Large intestine (tissue), 3 donors: ENCODE measurements at regions not wholly inside any gene's neighbourhood (a gene's known extent, or its start where the extent isn't known, plus 50 kb on each side); places are given as distances from the start of the nearest gene placed in this dataset.
"Not testable (repeated sequence)": the region's sequence is repeated elsewhere in the genome, so short reads cannot be mapped to it uniquely, and the experiment has no call there.

ENCODE experiments used
- DNase-seq, 2 donors: peaks; one replicate each; pipeline versions ENCODE4 v3.0.0 to v3.0.0-alpha.2; 2013
- H3K27ac ChIP-seq: one replicate; pipeline ENCODE4 v1.5.1; 2013; ENCODE audit warnings: low read length
- H3K27me3 ChIP-seq: 2 replicates; pipeline ENCODE4 v1.6.1; 2013; ENCODE audit warnings: low read length; ENCODE audit not compliant: control insufficient read depth, insufficient read depth
- H3K36me3 ChIP-seq: 2 replicates; pipeline ENCODE4 v1.6.1; 2013; ENCODE audit warnings: low read length; ENCODE audit not compliant: control insufficient read depth, insufficient read depth
- H3K4me1 ChIP-seq: one replicate; pipeline ENCODE4 v1.6.1; 2013; ENCODE audit warnings: low read length; ENCODE audit not compliant: control insufficient read depth, insufficient read depth
- H3K4me3 ChIP-seq: one replicate; pipeline ENCODE4 v1.5.1; 2013; ENCODE audit warnings: low read length
- H3K9me3 ChIP-seq: one replicate; pipeline ENCODE4 v1.6.1; 2013; ENCODE audit warnings: mild to moderate bottlenecking, low read depth, low read length, moderate library complexity; ENCODE audit not compliant: control insufficient read depth
- WGBS: methylation state at CpG from one replicate; pipeline ENCODE4 v1.1.5; 2013; ENCODE audit warnings: low lambda C conversion rate; ENCODE audit not compliant: insufficient coverage; 5-methylcytosine and 5-hydroxymethylcytosine counted together

GRCh38 chr12:90672081-90672480 lies 282.9 kb downstream of the CCER1 start:
- Histone ChIP-seq H3K27me3 (no peaks in the 10 kb centered on the region), H3K27ac (no peak overlapping the region), H3K36me3 (no peaks in the 10 kb centered on the region), H3K9me3 (no peaks in the 10 kb centered on the region), H3K4me1 (no peaks in the 10 kb centered on the region), H3K4me3 (no peak overlapping the region)
- WGBS, result 100% methylated on average over 1 of the region's 1 CpG
- no peak for DNase-seq

GRCh38 chr12:90663949-90664348 lies 291.0 kb downstream of the CCER1 start:
- DNase-seq, H3K36me3 ChIP-seq, H3K9me3 ChIP-seq, H3K27me3 ChIP-seq, H3K4me3 ChIP-seq, H3K27ac ChIP-seq, H3K4me1 ChIP-seq: not testable (repeated sequence)
- WGBS, result 90% methylated on average over 2 of the region's 7 CpGs

DNA sequence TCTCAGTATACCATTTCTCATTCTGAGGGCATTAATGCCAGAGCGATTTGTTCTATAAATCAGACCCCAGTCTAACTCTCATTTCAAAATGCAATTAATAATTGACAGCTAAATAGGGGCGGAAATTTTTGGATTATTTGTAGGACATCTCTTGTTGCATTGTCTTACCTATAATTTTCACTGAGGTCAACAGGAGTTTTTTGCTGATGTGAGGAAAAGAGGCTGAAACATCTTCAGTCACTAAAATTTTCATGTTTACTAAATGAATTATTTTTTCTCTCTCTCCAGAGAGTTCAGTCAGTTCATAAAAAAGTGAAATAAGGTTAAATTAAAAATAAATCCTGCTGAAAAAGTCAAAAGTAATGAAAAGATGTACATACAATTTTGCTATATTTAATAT lies 295.9 kb downstream of the CCER1 start:
- no peak overlapping the region for H3K4me3 ChIP-seq
- H3K4me1 ChIP-seq, result no peaks in the 10 kb centered on the region
- no peaks in the 10 kb centered on the region for H3K36me3 ChIP-seq
- WGBS, result no CpG with 5 or more reads among the region's 2 CpGs
- H3K9me3 ChIP-seq, result no peaks in the 10 kb centered on the region
- no peak for DNase-seq
- H3K27me3 ChIP-seq, result no peaks in the 10 kb centered on the region
- H3K27ac ChIP-seq, result no peak overlapping the region

- no peaks in the 10 kb centered on the region for H3K9me3 ChIP-seq
- H3K27me3 ChIP-seq, result no peaks in the 10 kb centered on the region
- H3K4me1 ChIP-seq, result no peaks in the 10 kb centered on the region
- DNase-seq, result no peak
- no peak overlapping the region for H3K27ac ChIP-seq
- H3K36me3 ChIP-seq, result no peaks in the 10 kb centered on the region
- WGBS, result no CpG with 5 or more reads among the region's 2 CpGs
- H3K4me3 ChIP-seq, result no peak overlapping the region
Measured at GRCh38 chr12:90653040-90653439, 301.9 kb downstream of the CCER1 start.

- Histone ChIP-seq H3K4me1 (no peaks in the 10 kb centered on the region), H3K9me3 (no peaks in the 10 kb centered on the region), H3K36me3 (no peaks in the 10 kb centered on the region), H3K4me3 (no peak overlapping the region), H3K27me3 (no peaks in the 10 kb centered on the region), H3K27ac (no peak overlapping the region)
- WGBS, result 83% methylated on average over 1 of the region's 2 CpGs
- no peak for DNase-seq
Measured at GRCh38 chr12:90652280-90652679, 302.7 kb downstream of the CCER1 start.

DNA sequence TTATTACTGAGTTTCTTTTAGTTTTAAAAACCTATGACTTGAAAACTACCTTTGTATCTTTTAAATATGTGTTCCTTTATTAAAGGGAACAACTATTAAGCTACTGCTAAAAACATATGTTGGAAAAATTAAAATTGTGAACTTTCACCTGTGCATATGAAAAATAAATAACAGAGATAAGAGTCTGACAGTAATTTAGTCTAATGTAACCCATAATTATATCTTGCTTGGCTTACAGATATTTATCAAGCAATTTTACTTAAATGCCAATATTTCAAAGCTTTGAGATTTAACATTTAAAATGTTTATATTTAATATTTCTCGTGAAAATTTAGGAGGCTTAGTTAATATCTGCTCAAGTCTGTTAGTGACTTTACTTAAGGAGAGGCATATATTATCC lies 309.8 kb downstream of the CCER1 start:
- H3K9me3 ChIP-seq, result no peaks in the 10 kb centered on the region
- H3K36me3 ChIP-seq, result no peaks in the 10 kb centered on the region
- DNase-seq, result no peak
- no peak overlapping the region for H3K4me3 ChIP-seq
- no peak overlapping the region for H3K27ac ChIP-seq
- no peaks in the 10 kb centered on the region for H3K27me3 ChIP-seq
- no CpG with 5 or more reads among the region's 1 CpG for WGBS
- H3K4me1 ChIP-seq, result no peaks in the 10 kb centered on the region

GRCh38 chr12:90631591-90632212 lies 323.3 kb downstream of the CCER1 start:
- no peak overlapping the region for H3K4me3 ChIP-seq
- no peaks in the 10 kb centered on the region for H3K36me3 ChIP-seq
- no peak overlapping the region for H3K27ac ChIP-seq
- no CpG with 5 or more reads among the region's 1 CpG for WGBS
- H3K4me1 ChIP-seq, result no peaks in the 10 kb centered on the region
- H3K27me3 ChIP-seq, result no peaks in the 10 kb centered on the region
- no peaks in the 10 kb centered on the region for H3K9me3 ChIP-seq
- no peak for DNase-seq

GRCh38 chr12:90630006-90630405 lies 325.0 kb downstream of the CCER1 start:
- Histone ChIP-seq H3K9me3 (no peaks in the 10 kb centered on the region), H3K4me1 (no peaks in the 10 kb centered on the region), H3K27ac (no peak overlapping the region), H3K4me3 (no peak overlapping the region), H3K27me3 (no peaks in the 10 kb centered on the region), H3K36me3 (no peaks in the 10 kb centered on the region)
- DNase-seq, result no peak

GRCh38 chr12:90628213-90628612 lies 326.8 kb downstream of the CCER1 start:
- Histone ChIP-seq H3K4me1 (no peaks in the 10 kb centered on the region), H3K27me3 (no peaks in the 10 kb centered on the region), H3K4me3 (no peak overlapping the region), H3K27ac (no peak overlapping the region), H3K36me3 (no peaks in the 10 kb centered on the region), H3K9me3 (no peaks in the 10 kb centered on the region)
- 70% methylated on average over 1 of the region's 1 CpG for WGBS
- DNase-seq, result no peak

GRCh38 chr12:90627180-90627896 lies 327.6 kb downstream of the CCER1 start:
- H3K9me3 ChIP-seq, result no peaks in the 10 kb centered on the region
- WGBS, result 40% methylated on average over 2 of the region's 6 CpGs

DNA sequence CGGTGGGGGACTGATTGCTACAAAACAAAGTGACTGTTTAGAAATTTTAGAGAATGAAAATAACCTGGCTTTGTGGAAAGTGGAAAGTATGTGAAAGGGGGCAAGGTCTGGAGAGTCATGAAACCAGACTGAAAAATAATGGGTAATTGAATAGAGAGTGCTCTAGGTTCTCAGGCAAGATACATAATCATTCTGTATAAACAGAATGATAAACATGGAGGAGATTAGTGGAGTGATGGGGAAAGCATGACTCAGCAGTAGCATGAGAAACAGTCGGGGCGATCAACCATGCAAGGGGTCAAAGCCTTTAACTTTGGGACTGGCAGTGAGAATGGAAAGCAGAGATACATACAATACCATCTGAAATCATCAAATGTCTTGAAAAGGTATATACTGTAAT lies 332.5 kb downstream of the CCER1 start:
- Histone ChIP-seq H3K27me3 (no peaks in the 10 kb centered on the region), H3K9me3 (no peaks in the 10 kb centered on the region), H3K4me3 (no peak overlapping the region), H3K4me1 (no peaks in the 10 kb centered on the region), H3K27ac (no peak overlapping the region), H3K36me3 (no peaks in the 10 kb centered on the region)
- DNase-seq, result no peak
- 100% methylated on average over 1 of the region's 3 CpGs for WGBS

More at GRCh38 chr12:90627180-90627896, 327.6 kb downstream of the CCER1 start:
- Histone ChIP-seq H3K27ac (no peak overlapping the region), H3K27me3 (no peaks in the 10 kb centered on the region), H3K4me3 (no peak overlapping the region), H3K4me1 (no peaks in the 10 kb centered on the region), H3K36me3 (no peaks in the 10 kb centered on the region)
- DNase-seq, result no peak
